ENCODE measurements at regions not wholly inside any gene's neighbourhood (a gene's known extent, or its start where the extent isn't known, plus 50 kb on each side); places are given as distances from the start of the nearest gene placed in this dataset.
A peak's percentile ranks its signal among the peaks of the same experiment; 100 is the strongest.

- Histone ChIP-seq H2AFZ (0 out of 2 replicates have a peak overlapping the region, but pooled peaks have one; percentile 27), H3K9me3 (ENCODE audit: insufficient read depth, low read depth) (no peaks in the 10 kb centered on the region), H3K79me2 (ENCODE audit: low read depth) (no peaks in the 10 kb centered on the region), H3F3A (ENCODE audit: insufficient read depth, low read depth) (no peaks in the 10 kb centered on the region), H3K36me3 (ENCODE audit: low read depth) (no peaks in the 10 kb centered on the region), H3K27ac (no peak overlapping the region), H4K20me1 (ENCODE audit: insufficient read depth) (no peaks in the 10 kb centered on the region), H3K4me2 (no peak overlapping the region), H3K9me2 (ENCODE audit: insufficient read depth) (peaks cover 4% of the 10 kb centered on the region; the same call in 1 of the 2 replicates), H3K27me3 (ENCODE audit: insufficient read depth, low read depth) (peaks cover 5% of the 10 kb centered on the region; the same call in 1 of the 2 replicates), H3K4me3 (no peak overlapping the region), H3K4me1 (replicated peaks; ENCODE audit: insufficient read depth) (no peaks in the 10 kb centered on the region)
- POLR2A ChIA-PET (ENCODE audit: unreplicated experiment) = no interaction called here
- no TSS peak for BruUV-seq (replicated peaks)
- DNase-seq = no peak
- CTCF ChIA-PET = no interaction called here
- TF ChIP-seq CTCF (conservative IDR thresholded peaks at IDR 0.05) = no peak
- no peak for TF ChIP-seq EZH2 (IDR thresholded peaks at IDR 0.05; ENCODE audit: low read depth)
- intact Hi-C loops (cut with micrococcal nuclease; ENCODE audit: unreplicated experiment) = no loop called here
Measured at GRCh38 chr2:41378420-41378819, 669.4 kb upstream of the PKDCC start.

- ChIA-PET POLR2A (ENCODE audit: unreplicated experiment) (no interaction called here), CTCF (no interaction called here)
- no peaks in the 10 kb centered on the region for H3K36me3 ChIP-seq (ENCODE audit: low read depth)
- no peaks in the 10 kb centered on the region for H3F3A ChIP-seq (ENCODE audit: insufficient read depth, low read depth)
- H4K20me1 ChIP-seq (ENCODE audit: insufficient read depth) = no peaks in the 10 kb centered on the region
- H2AFZ ChIP-seq = no peak overlapping the region
- H3K9me2 ChIP-seq (ENCODE audit: insufficient read depth) = no peaks in the 10 kb centered on the region
- TF ChIP-seq CTCF (conservative IDR thresholded peaks at IDR 0.05) (no peak), EZH2 (IDR thresholded peaks at IDR 0.05; ENCODE audit: low read depth) (no peak)
- DNase-seq = no peak
- no peaks in the 10 kb centered on the region for H3K9me3 ChIP-seq (ENCODE audit: insufficient read depth, low read depth)
- H3K4me3 ChIP-seq = no peak overlapping the region
- H3K4me1 ChIP-seq (replicated peaks; ENCODE audit: insufficient read depth) = no peaks in the 10 kb centered on the region
- H3K27ac ChIP-seq = no peak overlapping the region
- peaks cover 5% of the 10 kb centered on the region; the same call in 1 of the 2 replicates for H3K27me3 ChIP-seq (ENCODE audit: insufficient read depth, low read depth)
- intact Hi-C loops (cut with micrococcal nuclease; ENCODE audit: unreplicated experiment) = no loop called here
- no TSS peak for BruUV-seq (replicated peaks)
- no peaks in the 10 kb centered on the region for H3K79me2 ChIP-seq (ENCODE audit: low read depth)
- no peak overlapping the region for H3K4me2 ChIP-seq
Measured at GRCh38 chr2:41379496-41380221, 668.2 kb upstream of the PKDCC start.

- intact Hi-C loops (cut with micrococcal nuclease; ENCODE audit: unreplicated experiment) = no loop called here
- no peaks in the 10 kb centered on the region for H3K9me3 ChIP-seq (ENCODE audit: insufficient read depth, low read depth)
- no peaks in the 10 kb centered on the region for H3F3A ChIP-seq (ENCODE audit: insufficient read depth, low read depth)
- no peak overlapping the region for H3K4me3 ChIP-seq
- H3K36me3 ChIP-seq (ENCODE audit: low read depth) = no peaks in the 10 kb centered on the region
- no peak overlapping the region for H3K4me2 ChIP-seq
- no peak overlapping the region for H2AFZ ChIP-seq
- no peaks in the 10 kb centered on the region for H3K9me2 ChIP-seq (ENCODE audit: insufficient read depth)
- no peaks in the 10 kb centered on the region for H3K4me1 ChIP-seq (replicated peaks; ENCODE audit: insufficient read depth)
- H3K79me2 ChIP-seq (ENCODE audit: low read depth) = no peaks in the 10 kb centered on the region
- DNase-seq = no peak
- BruUV-seq (replicated peaks) = no TSS peak
- no peak overlapping the region for H3K27ac ChIP-seq
- ChIA-PET POLR2A (ENCODE audit: unreplicated experiment) (interaction anchor here (0.6 kb wide), 1 partner anchor 179 kb away, joined by 3 read pairs; no protein-coding TSS in a partner anchor), CTCF (no interaction called here)
- H3K27me3 ChIP-seq (ENCODE audit: insufficient read depth, low read depth) = peaks cover 5% of the 10 kb centered on the region; the same call in 1 of the 2 replicates
- no peaks in the 10 kb centered on the region for H4K20me1 ChIP-seq (ENCODE audit: insufficient read depth)
- TF ChIP-seq CTCF (conservative IDR thresholded peaks at IDR 0.05) = no peak
- no peak for TF ChIP-seq EZH2 (IDR thresholded peaks at IDR 0.05; ENCODE audit: low read depth)
Measured at GRCh38 chr2:41381701-41382100, 666.1 kb upstream of the PKDCC start.

Measured in PC-9 (cell line).